ENCODE measurements at regions not wholly inside any gene's neighbourhood (a gene's known extent, or its start where the extent isn't known, plus 50 kb on each side); places are given as distances from the start of the nearest gene placed in this dataset.

DNA sequence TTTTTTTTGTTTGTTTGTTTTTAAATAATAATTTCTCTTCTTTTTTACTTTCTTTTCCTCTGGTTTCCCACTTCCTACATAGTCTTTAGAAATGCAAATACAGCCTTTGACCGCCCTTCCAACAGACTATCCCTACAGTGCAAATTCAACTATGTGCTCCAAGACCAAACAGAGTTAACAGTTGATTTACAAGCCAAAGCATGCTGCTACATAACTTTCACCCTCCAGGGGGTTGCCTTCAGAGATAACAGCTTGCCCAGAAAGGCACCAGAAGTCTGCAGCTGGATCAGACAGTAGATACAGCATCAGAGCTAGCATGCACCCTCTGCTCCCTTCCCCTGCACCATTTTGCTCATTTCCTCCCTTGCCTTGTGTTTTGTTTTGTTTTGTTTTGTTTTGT, 539.0 kb downstream of the ZWINT start:
- no peaks in the 10 kb centered on the region for H3K79me2 ChIP-seq (ENCODE audit: low read depth)
- H3K27me3 Mint-ChIP-seq (ENCODE audit: insufficient read depth, low read depth), result no peaks in the 10 kb centered on the region
- TF ChIP-seq EZH2phosphoT487 (IDR thresholded peaks at IDR 0.05) (no peak), EZH2 (IDR thresholded peaks at IDR 0.05) (no peak)
- TF ChIP-seq, protein P1, sequence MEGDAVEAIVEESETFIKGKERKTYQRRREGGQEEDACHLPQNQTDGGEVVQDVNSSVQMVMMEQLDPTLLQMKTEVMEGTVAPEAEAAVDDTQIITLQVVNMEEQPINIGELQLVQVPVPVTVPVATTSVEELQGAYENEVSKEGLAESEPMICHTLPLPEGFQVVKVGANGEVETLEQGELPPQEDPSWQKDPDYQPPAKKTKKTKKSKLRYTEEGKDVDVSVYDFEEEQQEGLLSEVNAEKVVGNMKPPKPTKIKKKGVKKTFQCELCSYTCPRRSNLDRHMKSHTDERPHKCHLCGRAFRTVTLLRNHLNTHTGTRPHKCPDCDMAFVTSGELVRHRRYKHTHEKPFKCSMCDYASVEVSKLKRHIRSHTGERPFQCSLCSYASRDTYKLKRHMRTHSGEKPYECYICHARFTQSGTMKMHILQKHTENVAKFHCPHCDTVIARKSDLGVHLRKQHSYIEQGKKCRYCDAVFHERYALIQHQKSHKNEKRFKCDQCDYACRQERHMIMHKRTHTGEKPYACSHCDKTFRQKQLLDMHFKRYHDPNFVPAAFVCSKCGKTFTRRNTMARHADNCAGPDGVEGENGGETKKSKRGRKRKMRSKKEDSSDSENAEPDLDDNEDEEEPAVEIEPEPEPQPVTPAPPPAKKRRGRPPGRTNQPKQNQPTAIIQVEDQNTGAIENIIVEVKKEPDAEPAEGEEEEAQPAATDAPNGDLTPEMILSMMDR (IDR thresholded peaks at IDR 0.05), result no peak
- H3K4me2 ChIP-seq, result no peak overlapping the region
- H3K9ac ChIP-seq, result no peak overlapping the region
- no peaks in the 10 kb centered on the region for H3K4me1 Mint-ChIP-seq
- no peaks in the 10 kb centered on the region for H3K36me3 Mint-ChIP-seq
- H4K20me1 ChIP-seq (ENCODE audit: low read depth), result no peaks in the 10 kb centered on the region
- H3K36me3 ChIP-seq, result no peaks in the 10 kb centered on the region
- H3K27me3 ChIP-seq, result no peaks in the 10 kb centered on the region
- H3K9me3 ChIP-seq (ENCODE audit: low read depth), result no peaks in the 10 kb centered on the region
- no peak overlapping the region for H3K27ac Mint-ChIP-seq
- DNase-seq (ENCODE audit: low spot score), result no peak
- H3K9me3 Mint-ChIP-seq, result peaks cover 12% of the 10 kb centered on the region
- H3F3A ChIP-seq (ENCODE audit: low read depth), result no peaks in the 10 kb centered on the region
- H3K4me1 ChIP-seq, result no peaks in the 10 kb centered on the region
- H3K4me3 ChIP-seq, result no peak overlapping the region
- H3K4me3 Mint-ChIP-seq, result no peak overlapping the region
- H3K27ac ChIP-seq, result no peak overlapping the region
- H2AFZ ChIP-seq (replicated peaks), result no peak overlapping the region

DNA sequence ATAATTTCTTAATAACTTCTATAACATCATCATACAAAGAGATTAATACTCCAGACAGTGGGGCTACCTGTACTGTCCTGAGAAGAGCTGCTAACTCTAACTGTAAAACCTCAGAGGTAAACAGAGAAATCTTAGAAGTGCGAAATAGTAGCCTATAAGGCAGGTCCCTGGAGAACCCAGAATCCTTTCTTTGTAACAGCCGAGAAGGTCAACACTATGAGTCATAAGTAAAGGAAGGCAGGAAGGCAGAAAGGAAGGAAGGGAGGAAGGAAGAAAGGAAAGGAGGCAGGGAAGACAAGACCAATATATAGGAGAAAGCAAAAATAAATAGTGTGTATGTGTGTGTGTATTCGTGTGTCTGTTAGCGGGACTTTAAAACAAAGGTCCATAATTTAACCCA, 540.6 kb downstream of the ZWINT start:
- Mint-ChIP-seq H3K4me1 (no peaks in the 10 kb centered on the region), H3K4me3 (no peak overlapping the region)
- H3K4me2 ChIP-seq, result no peak overlapping the region

DNA sequence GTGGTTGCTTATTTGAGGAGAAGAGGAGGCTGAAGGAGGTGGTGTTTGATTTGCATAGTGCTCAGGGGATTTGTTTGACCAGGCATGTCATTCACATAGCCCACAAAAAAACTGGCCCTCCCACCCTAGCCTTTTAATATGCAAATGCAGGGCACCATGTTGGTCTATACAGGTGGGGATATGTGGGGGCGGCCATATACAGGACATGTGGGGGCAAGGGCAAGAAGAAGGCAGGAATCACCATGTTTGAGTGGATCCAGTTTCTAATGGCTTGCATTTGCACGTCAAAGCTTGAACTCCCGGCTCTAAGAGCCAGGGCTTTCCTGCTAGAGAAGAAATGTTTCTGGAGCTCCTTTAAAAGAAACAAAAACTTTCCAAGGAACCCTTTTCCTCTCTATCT, 541.0 kb downstream of the ZWINT start:
- no peak for DNase-seq (ENCODE audit: low spot score)
- Mint-ChIP-seq H3K4me3 (no peak overlapping the region), H3K36me3 (peaks cover 2% of the 10 kb centered on the region), H3K4me1 (no peaks in the 10 kb centered on the region), H3K27me3 (ENCODE audit: insufficient read depth, low read depth) (no peaks in the 10 kb centered on the region), H3K9me3 (peaks cover 15% of the 10 kb centered on the region), H3K27ac (no peak overlapping the region)
- no peak for TF ChIP-seq EZH2 (IDR thresholded peaks at IDR 0.05)
- TF ChIP-seq, protein P1 (IDR thresholded peaks at IDR 0.05), result no peak
- TF ChIP-seq EZH2phosphoT487 (IDR thresholded peaks at IDR 0.05), result no peak
- no peak overlapping the region for H2AFZ ChIP-seq (replicated peaks)
- no peak overlapping the region for H3K4me3 ChIP-seq
- H3K4me2 ChIP-seq, result no peak overlapping the region
- no peaks in the 10 kb centered on the region for H3F3A ChIP-seq (ENCODE audit: low read depth)
- H3K36me3 ChIP-seq, result no peaks in the 10 kb centered on the region
- no peaks in the 10 kb centered on the region for H4K20me1 ChIP-seq (ENCODE audit: low read depth)
- H3K4me1 ChIP-seq, result no peaks in the 10 kb centered on the region
- no peak overlapping the region for H3K9ac ChIP-seq
- no peaks in the 10 kb centered on the region for H3K27me3 ChIP-seq
- H3K9me3 ChIP-seq (ENCODE audit: low read depth), result no peaks in the 10 kb centered on the region
- H3K79me2 ChIP-seq (ENCODE audit: low read depth), result no peaks in the 10 kb centered on the region
- H3K27ac ChIP-seq, result no peak overlapping the region

More for the DNA sequence above, 540.6 kb downstream of the ZWINT start:
- Mint-ChIP-seq H3K36me3 (peaks cover 2% of the 10 kb centered on the region), H3K27me3 (ENCODE audit: insufficient read depth, low read depth) (no peaks in the 10 kb centered on the region), H3K9me3 (peaks cover 15% of the 10 kb centered on the region), H3K27ac (no peak overlapping the region)
- no peaks in the 10 kb centered on the region for H3K9me3 ChIP-seq (ENCODE audit: low read depth)
- H3F3A ChIP-seq (ENCODE audit: low read depth), result no peaks in the 10 kb centered on the region
- H3K27me3 ChIP-seq, result no peaks in the 10 kb centered on the region
- H3K36me3 ChIP-seq, result no peaks in the 10 kb centered on the region
- H3K4me3 ChIP-seq, result no peak overlapping the region
- DNase-seq (ENCODE audit: low spot score), result no peak
- H2AFZ ChIP-seq (replicated peaks), result no peak overlapping the region
- no peaks in the 10 kb centered on the region for H4K20me1 ChIP-seq (ENCODE audit: low read depth)
- TF ChIP-seq EZH2phosphoT487 (IDR thresholded peaks at IDR 0.05), result no peak
- TF ChIP-seq, protein P1 (IDR thresholded peaks at IDR 0.05), result no peak
- TF ChIP-seq EZH2 (IDR thresholded peaks at IDR 0.05), result no peak
- H3K79me2 ChIP-seq (ENCODE audit: low read depth), result no peaks in the 10 kb centered on the region
- no peaks in the 10 kb centered on the region for H3K4me1 ChIP-seq
- H3K9ac ChIP-seq, result no peak overlapping the region
- no peak overlapping the region for H3K27ac ChIP-seq

All from neural progenitor cell (in vitro differentiated cells).